ENCODE measurements at regions not wholly inside any gene's neighbourhood (a gene's known extent, or its start where the extent isn't known, plus 50 kb on each side); places are given as distances from the start of the nearest gene placed in this dataset.

DNA sequence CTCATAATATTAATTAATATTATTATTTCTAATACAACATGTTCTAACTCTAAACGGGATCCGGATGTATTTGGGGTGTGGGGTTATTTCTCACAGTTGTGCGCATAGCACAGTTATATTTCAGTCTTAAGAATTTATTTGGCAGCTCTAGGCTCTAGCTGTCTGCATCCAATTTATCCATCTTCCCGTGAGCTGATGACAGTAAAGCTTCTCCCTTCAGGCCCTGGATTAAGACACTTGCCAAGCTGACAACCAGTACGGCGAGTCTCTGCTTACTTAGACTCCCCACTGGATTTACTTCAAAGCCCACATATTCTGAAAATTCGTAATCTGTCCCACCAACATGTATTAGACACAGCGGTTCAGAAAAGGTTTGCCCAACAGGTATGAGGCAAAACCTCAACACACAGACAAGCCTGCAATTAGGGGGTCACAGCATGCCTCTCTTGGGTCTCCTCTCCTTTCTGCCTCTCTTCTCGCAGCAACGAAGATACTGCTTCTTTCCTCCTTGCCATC is 232.9 kb upstream of the TMTC1 start:
- intact Hi-C loops (cut with DNase I; ENCODE audit: low total_unique reads), result no loop called here
- H3K27me3 ChIP-seq, result no peaks in the 10 kb centered on the region
- no peak for DNase-seq

DNA sequence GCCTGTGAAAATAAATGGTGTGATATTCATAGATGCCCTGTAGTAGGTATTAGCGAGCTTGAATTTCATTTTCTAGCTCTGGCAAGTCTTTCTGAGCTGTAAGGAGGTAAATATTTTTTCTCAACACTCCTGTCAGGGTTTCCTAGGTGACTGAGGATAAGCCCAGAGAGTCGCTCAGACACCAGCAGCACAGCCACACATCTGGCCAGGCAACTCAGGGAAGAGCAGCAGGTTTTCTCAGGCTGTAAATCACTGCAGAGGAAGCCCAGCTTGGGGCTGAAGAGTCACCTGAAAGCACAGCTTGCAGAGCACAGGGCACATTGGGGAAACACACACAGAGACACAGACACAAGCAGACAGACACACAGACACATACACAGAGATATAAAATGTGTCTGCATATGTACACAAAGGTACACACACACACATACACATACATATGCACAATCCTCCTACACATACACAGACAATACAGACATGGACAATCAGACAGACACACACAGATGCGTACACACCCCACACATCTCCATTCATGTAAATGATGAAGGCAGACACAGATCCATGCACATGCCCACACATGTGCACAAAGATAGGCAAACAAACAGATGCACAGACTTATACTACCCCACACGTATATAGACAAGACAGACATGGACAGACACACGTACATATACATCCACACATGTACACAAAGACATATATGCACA is 232.0 kb upstream of the TMTC1 start:
- Histone ChIP-seq H3K27ac (no peak overlapping the region), H3K36me3 (no peaks in the 10 kb centered on the region), H3K4me3 (no peak overlapping the region), H3K9me3 (no peaks in the 10 kb centered on the region), H3K4me1 (peaks cover 0 to 48% (median 8%) of the 10 kb centered on the region in 4 donors), H3K27me3 (no peaks in the 10 kb centered on the region)
- TF ChIP-seq, protein P1, sequence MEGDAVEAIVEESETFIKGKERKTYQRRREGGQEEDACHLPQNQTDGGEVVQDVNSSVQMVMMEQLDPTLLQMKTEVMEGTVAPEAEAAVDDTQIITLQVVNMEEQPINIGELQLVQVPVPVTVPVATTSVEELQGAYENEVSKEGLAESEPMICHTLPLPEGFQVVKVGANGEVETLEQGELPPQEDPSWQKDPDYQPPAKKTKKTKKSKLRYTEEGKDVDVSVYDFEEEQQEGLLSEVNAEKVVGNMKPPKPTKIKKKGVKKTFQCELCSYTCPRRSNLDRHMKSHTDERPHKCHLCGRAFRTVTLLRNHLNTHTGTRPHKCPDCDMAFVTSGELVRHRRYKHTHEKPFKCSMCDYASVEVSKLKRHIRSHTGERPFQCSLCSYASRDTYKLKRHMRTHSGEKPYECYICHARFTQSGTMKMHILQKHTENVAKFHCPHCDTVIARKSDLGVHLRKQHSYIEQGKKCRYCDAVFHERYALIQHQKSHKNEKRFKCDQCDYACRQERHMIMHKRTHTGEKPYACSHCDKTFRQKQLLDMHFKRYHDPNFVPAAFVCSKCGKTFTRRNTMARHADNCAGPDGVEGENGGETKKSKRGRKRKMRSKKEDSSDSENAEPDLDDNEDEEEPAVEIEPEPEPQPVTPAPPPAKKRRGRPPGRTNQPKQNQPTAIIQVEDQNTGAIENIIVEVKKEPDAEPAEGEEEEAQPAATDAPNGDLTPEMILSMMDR (IDR thresholded peaks at IDR 0.05), result no peak
- intact Hi-C loops (cut with DNase I; ENCODE audit: low total_unique reads), result no loop called here
- DNase-seq, result no peak

More for the DNA sequence above, 232.9 kb upstream of the TMTC1 start:
- Histone ChIP-seq H3K4me1 (peaks cover 0 to 49% (median 8%) of the 10 kb centered on the region in 4 donors), H3K9me3 (no peaks in the 10 kb centered on the region), H3K4me3 (no peak overlapping the region), H3K36me3 (no peaks in the 10 kb centered on the region), H3K27ac (no peak overlapping the region)
- TF ChIP-seq, protein P1 (IDR thresholded peaks at IDR 0.05), result no peak

DNA sequence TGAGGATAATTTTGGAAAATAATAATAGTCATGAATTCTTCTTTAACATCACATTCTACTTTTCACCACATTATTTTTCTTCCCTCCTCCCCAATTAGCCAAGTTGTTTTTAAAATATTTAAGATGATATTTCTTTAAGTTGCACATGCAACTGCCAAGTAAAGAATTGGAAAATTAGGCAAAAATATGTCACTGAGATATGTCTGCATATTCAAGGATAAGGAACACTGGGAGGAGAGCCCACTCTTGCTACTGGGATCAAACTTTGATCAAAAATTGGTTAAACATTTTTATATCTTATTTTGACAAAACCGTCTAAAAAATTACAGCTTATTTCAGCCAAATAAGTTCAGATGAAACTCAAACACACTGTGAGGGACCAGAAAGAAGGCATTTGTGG is 231.2 kb upstream of the TMTC1 start:
- peaks cover 0 to 56% (median 11%) of the 10 kb centered on the region in 4 donors for H3K4me1 ChIP-seq
- no peaks in the 10 kb centered on the region for H3K27me3 ChIP-seq
- no peaks in the 10 kb centered on the region for H3K9me3 ChIP-seq
- H3K27ac ChIP-seq, result no peak overlapping the region
- TF ChIP-seq, protein P1 (IDR thresholded peaks at IDR 0.05), result no peak
- no peak overlapping the region for H3K4me3 ChIP-seq
- no peak for DNase-seq
- intact Hi-C loops (cut with DNase I; ENCODE audit: low total_unique reads), result no loop called here
- no peaks in the 10 kb centered on the region for H3K36me3 ChIP-seq

DNA sequence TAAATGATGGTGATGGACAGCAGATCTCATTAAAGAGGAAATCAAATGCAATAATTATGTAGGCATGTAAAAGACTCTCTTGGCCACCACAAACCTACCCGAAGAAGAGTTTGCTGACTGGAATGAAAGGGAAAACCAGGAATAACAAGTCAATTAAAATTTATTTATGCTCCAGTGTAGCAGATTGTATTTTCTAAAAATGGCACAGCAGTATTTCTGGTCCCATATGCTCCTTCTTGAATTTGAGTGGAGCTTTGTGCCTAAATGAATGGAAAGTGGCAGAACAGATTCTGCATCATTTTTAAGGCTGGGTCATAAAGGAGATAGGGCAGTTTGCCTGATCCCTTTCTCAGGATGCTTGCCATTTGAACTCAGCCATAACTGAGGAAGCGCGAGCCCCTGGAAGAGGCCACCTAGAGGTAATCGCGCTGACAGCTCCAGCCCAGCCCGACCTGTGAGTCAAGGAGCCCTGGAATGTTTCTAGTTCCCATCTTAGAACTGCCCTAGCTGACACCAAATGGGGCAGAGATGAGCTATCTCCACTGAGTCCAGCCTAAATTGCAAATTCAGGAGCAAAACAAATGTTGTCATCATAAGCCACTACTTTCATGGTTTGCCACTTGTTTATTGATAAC is 229.2 kb upstream of the TMTC1 start:
- H3K27ac ChIP-seq, result no peak overlapping the region
- no peak overlapping the region for H3K4me3 ChIP-seq
- TF ChIP-seq, protein P1 (IDR thresholded peaks at IDR 0.05), result no peak
- intact Hi-C loops (cut with DNase I; ENCODE audit: low total_unique reads), result no loop called here
- no peaks in the 10 kb centered on the region for H3K36me3 ChIP-seq
- no peaks in the 10 kb centered on the region for H3K9me3 ChIP-seq
- DNase-seq, result no peak
- no peaks in the 10 kb centered on the region for H3K27me3 ChIP-seq
- H3K4me1 ChIP-seq, result peaks cover 0 to 75% (median 12%) of the 10 kb centered on the region in 4 donors

DNA sequence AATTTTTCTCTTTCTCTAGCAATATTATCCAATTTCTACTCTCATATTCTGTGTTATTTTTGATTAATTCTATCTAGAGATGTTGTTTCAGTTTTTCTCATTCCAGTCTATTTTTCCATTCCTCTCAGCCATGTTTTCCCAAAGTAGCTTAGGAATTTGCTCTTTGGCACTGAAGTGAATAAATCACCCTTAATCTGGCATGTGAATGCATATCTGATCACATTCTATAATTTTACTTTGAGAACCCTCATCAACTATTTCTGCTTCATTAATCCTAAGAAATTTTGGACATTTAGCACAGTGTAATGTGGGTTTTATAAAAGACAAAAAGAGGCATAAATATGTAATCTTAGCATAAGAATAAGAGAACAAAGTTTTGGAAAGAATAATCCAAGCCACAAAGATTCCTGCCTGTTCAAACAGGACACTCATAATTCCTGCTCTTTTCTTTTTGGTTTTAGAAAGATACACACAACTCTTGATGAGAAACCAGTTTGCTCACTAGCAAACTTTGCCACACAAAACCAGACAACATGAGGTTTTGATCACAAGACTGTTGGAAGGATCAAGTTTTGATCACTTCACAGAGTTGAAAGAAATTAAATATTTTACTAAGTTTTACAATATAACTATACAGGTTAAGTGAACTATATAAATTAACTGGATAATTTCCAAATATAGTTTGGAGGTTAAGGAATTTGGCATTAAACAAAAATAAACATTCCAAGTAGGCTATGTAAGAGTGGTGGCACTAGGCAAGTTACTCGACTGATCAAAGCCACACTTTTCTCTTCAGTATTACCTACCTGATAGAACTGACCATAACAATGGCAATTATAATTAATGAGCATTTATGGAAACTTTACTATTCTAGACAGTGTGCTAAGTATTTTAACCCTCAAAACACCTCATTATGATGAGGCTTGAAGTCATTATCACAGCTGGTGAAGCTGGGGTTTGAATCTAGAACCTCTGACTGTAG is 226.6 kb upstream of the TMTC1 start:
- TF ChIP-seq, protein P1 (IDR thresholded peaks at IDR 0.05), result no peak
- intact Hi-C loops (cut with DNase I; ENCODE audit: low total_unique reads), result no loop called here
- Histone ChIP-seq H3K9me3 (no peaks in the 10 kb centered on the region), H3K36me3 (no peaks in the 10 kb centered on the region), H3K27ac (peak overlapping the region; percentile 48 to 72), H3K27me3 (no peaks in the 10 kb centered on the region), H3K4me1 (peaks cover 0 to 87% (median 19%) of the 10 kb centered on the region in 4 donors), H3K4me3 (no peak overlapping the region)
- no peak for DNase-seq
